SU-DHL-6 (cell line): ENCODE measurements at regions not wholly inside any gene's neighbourhood (a gene's known extent, or its start where the extent isn't known, plus 50 kb on each side); places are given as distances from the start of the nearest gene placed in this dataset.
"Not testable (repeated sequence)": the region's sequence is repeated elsewhere in the genome, so short reads cannot be mapped to it uniquely, and the experiment has no call there.

Experiments used
- H2AFZ ChIP-seq: fragments of 200-600 bp; sonication (generic); 2 replicates; pipeline ENCODE4 v1.6.1; 2014; ENCODE audit warnings: low read depth, mild to moderate bottlenecking, moderate library complexity, mixed read lengths, antibody characterized with exemption, low read length; ENCODE audit not compliant: severe bottlenecking
- H3F3A ChIP-seq: fragments of 200-600 bp; shearing (Covaris generic); 2 replicates; pipeline ENCODE4 v1.6.0; 2016; ENCODE audit warnings: antibody characterized with exemption, mild to moderate bottlenecking; ENCODE audit not compliant: insufficient read depth
- H3K27ac ChIP-seq: fragments of 200-600 bp; sonication (generic); 2 replicates; pipeline ENCODE4 v1.5.1; 2016; ENCODE audit warnings: low read depth, mild to moderate bottlenecking, low read length, moderate library complexity, mixed read lengths
- H3K27me3 ChIP-seq: fragments of 200-600 bp; sonication (generic), shearing (Covaris generic); 2 replicates; pipeline ENCODE4 v1.6.0; 2014; ENCODE audit warnings: mild to moderate bottlenecking, low read length
- H3K36me3 ChIP-seq: fragments of 200-600 bp; sonication (generic); 2 replicates; pipeline ENCODE4 v1.6.1; 2014; ENCODE audit warnings: mild to moderate bottlenecking, low read length, mixed read lengths
- H3K4me2 ChIP-seq: fragments of 300-600, 200-600 bp; shearing (Covaris generic), sonication (generic); 2 replicates; pipeline ENCODE4 v1.6.0; 2014; ENCODE audit warnings: low read length, low read depth, mild to moderate bottlenecking; ENCODE audit not compliant: poor library complexity, severe bottlenecking
- H3K4me3 ChIP-seq: fragments of 200-600 bp; sonication (generic); 2 replicates; pipeline ENCODE4 v1.5.1; 2014; ENCODE audit warnings: antibody characterized with exemption, low read length, mild to moderate bottlenecking, mixed read lengths; ENCODE audit not compliant: insufficient read depth, poor library complexity, severe bottlenecking
- H3K79me2 ChIP-seq: fragments of 200-600 bp; sonication (generic); 2 replicates; pipeline ENCODE4 v1.6.1; 2014; ENCODE audit warnings: mild to moderate bottlenecking, low read length, moderate library complexity; ENCODE audit not compliant: insufficient read depth
- H3K9ac ChIP-seq: fragments of 200-600 bp; sonication (generic); 2 replicates; pipeline ENCODE4 v1.7.0; 2014; ENCODE audit warnings: mild to moderate bottlenecking, low read length
- H3K9me2 ChIP-seq: fragments of 200-600 bp; sonication (generic); replicated peaks from 2 replicates; pipeline ENCODE4 v1.6.1; 2014; ENCODE audit warnings: low read length; ENCODE audit not compliant: insufficient read depth
- H3K9me3 ChIP-seq: fragments of 200-600 bp; sonication (generic); 2 replicates; pipeline ENCODE4 v1.6.1; 2014; ENCODE audit warnings: low read length, mixed read lengths; ENCODE audit not compliant: insufficient read depth
- H4K20me1 ChIP-seq: fragments of 200-600 bp; sonication (generic); 2 replicates; pipeline ENCODE4 v1.6.1; 2014; ENCODE audit warnings: low read depth, mild to moderate bottlenecking, antibody characterized with exemption, low read length, moderate library complexity, mixed read lengths
- CTCF ChIP-seq: fragments of 200-600 bp; sonication (generic); IDR thresholded peaks from one replicate; pipeline ENCODE4 v1.5.1; 2017; ENCODE audit warnings: antibody characterized with exemption, mild to moderate bottlenecking, low read length, moderate library complexity; ENCODE audit not compliant: insufficient read depth, poor library complexity, severe bottlenecking
- EZH2phosphoT487 ChIP-seq: fragments of 200-600 bp; sonication (generic), shearing (Covaris generic); conservative IDR thresholded peaks from 2 replicates; pipeline ENCODE4 v1.6.1; 2018; ENCODE audit warnings: mild to moderate bottlenecking, antibody characterized with exemption, low read length, moderate library complexity, mixed read lengths

- H3K9me2 ChIP-seq, result no peaks in the 10 kb centered on the region
- no peaks in the 10 kb centered on the region for H3K79me2 ChIP-seq
- no peak overlapping the region for H3K27ac ChIP-seq
- H3F3A ChIP-seq, result no peaks in the 10 kb centered on the region
- no peak overlapping the region for H3K4me3 ChIP-seq
- H3K27me3 ChIP-seq, result no peaks in the 10 kb centered on the region
- no peak overlapping the region for H3K4me2 ChIP-seq
- TF ChIP-seq CTCF (no peak), EZH2phosphoT487 (no peak)
- H3K9ac ChIP-seq, result no peak overlapping the region
- H2AFZ ChIP-seq, result no peak overlapping the region
- no peaks in the 10 kb centered on the region for H3K36me3 ChIP-seq
- no peaks in the 10 kb centered on the region for H3K9me3 ChIP-seq
- no peaks in the 10 kb centered on the region for H4K20me1 ChIP-seq
Measured at GRCh38 chr14:105987563-105987962, 461.2 kb downstream of the TMEM121 start.

GRCh38 chr14:105989566-105990302 lies 463.4 kb downstream of the TMEM121 start:
- Histone ChIP-seq H3K4me2 (no peak overlapping the region), H3K27me3 (no peaks in the 10 kb centered on the region), H3F3A (no peaks in the 10 kb centered on the region), H3K9ac (no peak overlapping the region), H4K20me1 (no peaks in the 10 kb centered on the region), H3K79me2 (no peaks in the 10 kb centered on the region), H3K9me3 (no peaks in the 10 kb centered on the region), H3K27ac (no peak overlapping the region), H3K4me3 (no peak overlapping the region), H3K9me2 (no peaks in the 10 kb centered on the region), H3K36me3 (no peaks in the 10 kb centered on the region), H2AFZ (no peak overlapping the region)
- TF ChIP-seq CTCF (no peak), EZH2phosphoT487 (no peak)

GRCh38 chr14:105991677-105992076 lies 465.3 kb downstream of the TMEM121 start:
- H3K9ac ChIP-seq, H2AFZ ChIP-seq, H3K9me2 ChIP-seq, H4K20me1 ChIP-seq, H3K79me2 ChIP-seq, H3K27ac ChIP-seq, H3K36me3 ChIP-seq, H3K27me3 ChIP-seq, H3K9me3 ChIP-seq, H3K4me2 ChIP-seq, H3F3A ChIP-seq, H3K4me3 ChIP-seq: not testable (repeated sequence)

- Histone ChIP-seq H2AFZ (no peak overlapping the region), H3K9me3 (no peaks in the 10 kb centered on the region), H3K79me2 (no peaks in the 10 kb centered on the region)
Measured at GRCh38 chr14:105993814-105994213, 467.4 kb downstream of the TMEM121 start.

GRCh38 chr14:105995011-105995710 lies 468.8 kb downstream of the TMEM121 start:
- not testable (repeated sequence) for H3K36me3 ChIP-seq, H3K27ac ChIP-seq, H3K9ac ChIP-seq, H3K4me3 ChIP-seq, H3F3A ChIP-seq, H3K4me2 ChIP-seq, H3K9me3 ChIP-seq, H3K27me3 ChIP-seq, H4K20me1 ChIP-seq, H3K79me2 ChIP-seq, H3K9me2 ChIP-seq, H2AFZ ChIP-seq

More at GRCh38 chr14:105993814-105994213, 467.4 kb downstream of the TMEM121 start:
- TF ChIP-seq EZH2phosphoT487, result no peak
- TF ChIP-seq CTCF, result no peak
- Histone ChIP-seq H3K9ac (no peak overlapping the region), H3K9me2 (no peaks in the 10 kb centered on the region), H3K27ac (no peak overlapping the region), H3K4me3 (no peak overlapping the region), H3K27me3 (no peaks in the 10 kb centered on the region), H3F3A (no peaks in the 10 kb centered on the region), H3K36me3 (no peaks in the 10 kb centered on the region), H3K4me2 (no peak overlapping the region), H4K20me1 (no peaks in the 10 kb centered on the region)

GRCh38 chr14:105998597-105998996 lies 472.2 kb downstream of the TMEM121 start:
- H2AFZ ChIP-seq, result peak overlapping the region; percentile 19
- H3K27me3 ChIP-seq, H3K36me3 ChIP-seq, H3K4me2 ChIP-seq, H4K20me1 ChIP-seq, H3K9ac ChIP-seq, H3K9me3 ChIP-seq, H3K27ac ChIP-seq, H3K79me2 ChIP-seq, H3K9me2 ChIP-seq, H3F3A ChIP-seq, H3K4me3 ChIP-seq: not testable (repeated sequence)
